Lung (tissue), 11 donors: ENCODE measurements at regions not wholly inside any gene's neighbourhood (a gene's known extent, or its start where the extent isn't known, plus 50 kb on each side); places are given as distances from the start of the nearest gene placed in this dataset.

ENCODE experiments used
- ATAC-seq: fragments of 200-7000 bp; cut with Tn5 transposase; one replicate; pipeline ENCODE4 v1.9.1; 2020; ENCODE audit warnings: moderate number of reproducible peaks; ENCODE audit not compliant: insufficient read depth, low FRiP score
- DNase-seq, 3 donors: peaks; one replicate each; pipeline ENCODE4 v3.0.0-alpha.2; 2013 to 2017
- H3K27ac ChIP-seq, 2 donors: one replicate each; pipeline ENCODE4 v1.5.1; 2013; ENCODE audit warnings: mild to moderate bottlenecking in 2 of 2, moderate library complexity in 2 of 2, control low read depth in 1 of 2, inconsistent platforms in 1 of 2, low read depth in 1 of 2, low read length in 1 of 2
- H3K27me3 ChIP-seq, 3 donors: one replicate each; pipeline ENCODE4 v1.5.1; 2013; ENCODE audit warnings: low read length in 2 of 3; ENCODE audit not compliant: control insufficient read depth in 3 of 3, insufficient read depth in 3 of 3
- H3K36me3 ChIP-seq, 4 donors: one replicate each; pipeline ENCODE4 v1.5.1; 2013; ENCODE audit warnings: low read length in 4 of 4, mild to moderate bottlenecking in 1 of 4, moderate library complexity in 1 of 4; ENCODE audit not compliant: control insufficient read depth in 4 of 4, insufficient read depth in 4 of 4
- H3K4me1 ChIP-seq, 5 donors: one replicate each; pipeline ENCODE4 v1.5.1; 2013; ENCODE audit warnings: low read length in 5 of 5, mild to moderate bottlenecking in 2 of 5, moderate library complexity in 1 of 5; ENCODE audit not compliant: control insufficient read depth in 5 of 5, insufficient read depth in 5 of 5
- H3K4me3 ChIP-seq: one replicate; pipeline ENCODE4 v1.5.1; 2013; ENCODE audit warnings: mild to moderate bottlenecking, control low read depth, moderate library complexity
- H3K9ac ChIP-seq, 2 donors: one replicate each; pipeline ENCODE4 v1.5.1; 2013; ENCODE audit warnings: low read length in 2 of 2, control low read depth in 1 of 2; ENCODE audit not compliant: insufficient read depth in 1 of 2
- H3K9me3 ChIP-seq, 4 donors: one replicate each; pipeline ENCODE4 v1.5.1; 2013; ENCODE audit warnings: low read length in 3 of 4, mild to moderate bottlenecking in 1 of 4, moderate library complexity in 1 of 4; ENCODE audit not compliant: control insufficient read depth in 4 of 4, insufficient read depth in 3 of 4
- WGBS, 2 donors: extraction: QIAGEN DNeasy Blood & Tissue Kit; methylation state at CpG; one replicate each; pipeline ENCODE4 v1.1.7; 2013; 5-methylcytosine and 5-hydroxymethylcytosine counted together
- TF ChIP-seq, protein P1 (sequence below): IDR thresholded peaks from 2 replicates; pipeline ENCODE4 v1.5.1; 2012; ENCODE audit warnings: mild to moderate bottlenecking; ENCODE audit errors: control extremely low read depth, extremely low read depth
- donor health status: control.
- donor health status: control.
- donor health status: Bipolar disorder and iron deficiency.
- donor health status: healthy.
- donor health status: DM: yes; HTN: yes; CAD: no.

DNA sequence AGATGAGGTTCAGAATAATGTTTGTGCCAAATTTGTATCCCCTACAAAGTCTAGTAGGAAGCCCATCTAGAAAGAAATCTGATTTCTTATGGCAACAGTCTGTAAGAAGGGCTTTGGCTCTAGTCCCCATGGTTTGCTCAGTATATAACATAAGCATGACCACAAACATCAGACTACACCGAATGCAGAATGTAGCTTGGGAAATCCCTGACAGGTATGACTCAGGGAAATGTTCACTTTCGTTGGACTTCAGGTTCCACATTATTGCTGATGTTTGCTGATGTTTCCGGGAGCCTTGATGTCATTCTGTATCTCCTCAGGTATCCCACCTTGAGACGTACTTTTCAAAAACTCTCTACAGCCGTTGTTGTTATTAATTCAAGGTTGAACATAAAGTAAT lies 304.4 kb upstream of the TGFBR2 start:
- TF ChIP-seq, protein P1, sequence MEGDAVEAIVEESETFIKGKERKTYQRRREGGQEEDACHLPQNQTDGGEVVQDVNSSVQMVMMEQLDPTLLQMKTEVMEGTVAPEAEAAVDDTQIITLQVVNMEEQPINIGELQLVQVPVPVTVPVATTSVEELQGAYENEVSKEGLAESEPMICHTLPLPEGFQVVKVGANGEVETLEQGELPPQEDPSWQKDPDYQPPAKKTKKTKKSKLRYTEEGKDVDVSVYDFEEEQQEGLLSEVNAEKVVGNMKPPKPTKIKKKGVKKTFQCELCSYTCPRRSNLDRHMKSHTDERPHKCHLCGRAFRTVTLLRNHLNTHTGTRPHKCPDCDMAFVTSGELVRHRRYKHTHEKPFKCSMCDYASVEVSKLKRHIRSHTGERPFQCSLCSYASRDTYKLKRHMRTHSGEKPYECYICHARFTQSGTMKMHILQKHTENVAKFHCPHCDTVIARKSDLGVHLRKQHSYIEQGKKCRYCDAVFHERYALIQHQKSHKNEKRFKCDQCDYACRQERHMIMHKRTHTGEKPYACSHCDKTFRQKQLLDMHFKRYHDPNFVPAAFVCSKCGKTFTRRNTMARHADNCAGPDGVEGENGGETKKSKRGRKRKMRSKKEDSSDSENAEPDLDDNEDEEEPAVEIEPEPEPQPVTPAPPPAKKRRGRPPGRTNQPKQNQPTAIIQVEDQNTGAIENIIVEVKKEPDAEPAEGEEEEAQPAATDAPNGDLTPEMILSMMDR = no peak
- H3K4me3 ChIP-seq = no peak overlapping the region
- 53 to 62% methylated on average over 5 of the region's 5 CpGs for WGBS, 2 donors
- no peaks in the 10 kb centered on the region for H3K4me1 ChIP-seq
- no peaks in the 10 kb centered on the region for H3K36me3 ChIP-seq
- no peak overlapping the region for H3K27ac ChIP-seq
- no peaks in the 10 kb centered on the region for H3K9me3 ChIP-seq
- H3K27me3 ChIP-seq = no peaks in the 10 kb centered on the region
- DNase-seq (no peak), ATAC-seq (no peak)
- H3K9ac ChIP-seq = no peak overlapping the region

DNA sequence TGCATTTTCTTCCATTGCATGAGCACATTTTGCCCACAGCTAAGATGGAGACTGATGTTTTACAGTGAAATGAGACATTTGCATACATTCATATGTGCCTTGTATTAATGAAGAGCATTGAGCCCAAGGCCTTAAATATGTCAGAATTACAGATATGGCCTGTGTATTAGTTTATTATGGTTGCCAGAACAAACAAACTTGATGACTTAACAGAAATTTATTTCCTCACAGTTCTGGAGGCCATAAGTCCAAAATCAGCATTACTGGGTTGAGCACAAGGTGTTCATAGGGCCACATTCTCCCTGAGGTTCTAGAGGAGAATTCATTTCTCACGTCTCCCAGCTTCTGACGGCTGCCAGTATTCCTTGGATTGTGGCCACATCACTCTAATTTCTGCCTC lies 302.6 kb upstream of the TGFBR2 start:
- H3K9ac ChIP-seq = no peak overlapping the region
- no peak overlapping the region for H3K4me3 ChIP-seq
- peaks cover 0 to 2% (median 0%) of the 10 kb centered on the region in 5 donors for H3K4me1 ChIP-seq
- DNase-seq (no peak), ATAC-seq (no peak)
- TF ChIP-seq, protein P1 = no peak
- no peaks in the 10 kb centered on the region for H3K27me3 ChIP-seq
- H3K9me3 ChIP-seq = no peaks in the 10 kb centered on the region
- WGBS, 2 donors = 96 to 99% methylated on average over 2 of the region's 2 CpGs
- H3K36me3 ChIP-seq = no peaks in the 10 kb centered on the region
- no peak overlapping the region for H3K27ac ChIP-seq

DNA sequence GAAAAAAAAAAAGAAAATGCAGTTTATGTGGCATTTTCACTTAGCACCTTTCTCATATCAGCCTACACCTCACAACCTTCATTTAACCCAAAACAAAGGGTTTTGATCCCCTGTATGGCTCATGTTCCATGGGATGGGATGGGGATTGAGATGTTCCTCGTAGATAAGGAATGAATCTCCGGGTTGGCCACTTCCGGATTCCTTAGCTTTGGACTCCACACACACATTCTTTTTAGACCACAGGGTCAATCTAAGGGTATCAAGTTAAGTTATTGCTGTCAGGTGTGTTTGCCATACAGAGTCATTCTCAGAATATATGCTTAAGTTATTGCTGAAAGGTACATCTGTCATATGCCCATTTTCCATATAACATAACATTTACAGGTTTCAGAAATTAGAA lies 301.4 kb upstream of the TGFBR2 start:
- Histone ChIP-seq H3K27me3 (no peaks in the 10 kb centered on the region), H3K4me3 (no peak overlapping the region), H3K9ac (no peak overlapping the region), H3K27ac (no peak overlapping the region), H3K36me3 (no peaks in the 10 kb centered on the region), H3K9me3 (no peaks in the 10 kb centered on the region), H3K4me1 (peaks cover 0 to 2% (median 0%) of the 10 kb centered on the region in 5 donors)
- WGBS, 2 donors = 79 to 82% methylated on average over 3 of the region's 3 CpGs
- no peak for DNase-seq
- TF ChIP-seq, protein P1 = no peak
- ATAC-seq = no peak

DNA sequence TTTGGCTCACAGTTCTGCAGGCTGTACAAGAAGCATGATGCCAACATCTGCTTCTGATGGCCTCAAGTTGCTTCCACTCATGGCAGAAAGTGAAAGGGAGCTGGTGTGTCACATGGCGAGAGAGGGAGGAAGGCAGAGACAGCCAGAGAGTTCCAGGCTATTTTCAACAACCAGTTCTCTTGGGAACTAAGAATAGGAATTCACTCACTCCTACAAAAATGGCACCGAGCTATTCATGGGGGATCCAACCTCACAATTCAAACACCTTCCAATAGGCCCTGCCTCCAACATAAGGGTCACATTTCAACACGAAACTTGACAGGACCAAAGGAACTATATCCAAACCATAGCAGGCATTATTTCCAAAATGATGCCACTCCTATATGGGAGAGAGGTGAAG lies 299.5 kb upstream of the TGFBR2 start:
- 94 to 100% methylated on average over 3 of the region's 3 CpGs for WGBS, 2 donors
- no peaks in the 10 kb centered on the region for H3K9me3 ChIP-seq
- TF ChIP-seq, protein P1 = no peak
- DNase-seq (no peak), ATAC-seq (no peak)
- H3K9ac ChIP-seq = no peak overlapping the region
- no peaks in the 10 kb centered on the region for H3K27me3 ChIP-seq
- H3K4me3 ChIP-seq = no peak overlapping the region
- peaks cover 0 to 2% (median 0%) of the 10 kb centered on the region in 5 donors for H3K4me1 ChIP-seq
- no peak overlapping the region for H3K27ac ChIP-seq
- H3K36me3 ChIP-seq = no peaks in the 10 kb centered on the region
